Colonic mucosa (tissue), 4 donors: ENCODE measurements at regions not wholly inside any gene's neighbourhood (a gene's known extent, or its start where the extent isn't known, plus 50 kb on each side); places are given as distances from the start of the nearest gene placed in this dataset.

Source experiments
- DNase-seq: peaks from one replicate; pipeline ENCODE4 v3.0.0-alpha.2; 2020
- H3K27ac ChIP-seq: fragments of 200-600 bp; one replicate; pipeline ENCODE4 v1.8.0; 2021
- H3K27me3 ChIP-seq: fragments of 200-600 bp; one replicate; pipeline ENCODE4 v1.8.0; 2021
- H3K36me3 ChIP-seq: fragments of 200-600 bp; one replicate; pipeline ENCODE4 v1.8.0; 2021
- H3K4me1 ChIP-seq: fragments of 200-600 bp; one replicate; pipeline ENCODE4 v1.8.0; 2021; ENCODE audit warnings: mild to moderate bottlenecking
- H3K4me3 ChIP-seq: fragments of 200-600 bp; one replicate; pipeline ENCODE4 v1.8.0; 2021
- H3K9ac ChIP-seq, 2 donors: one replicate each; pipeline ENCODE4 v1.7.0; 2013; ENCODE audit warnings: control low read depth in 2 of 2, low read depth in 2 of 2, low read length in 2 of 2
- H3K9me3 ChIP-seq: fragments of 200-600 bp; one replicate; pipeline ENCODE4 v1.8.0; 2021
- intact Hi-C: fragments of 100-400 bp; cut with DNase I; formaldehyde crosslinking; loops from one replicate; pipeline ENCODE4 v1.14.1; 2022
- TF ChIP-seq, protein P1 (sequence below): fragments of 200-600 bp; IDR thresholded peaks from one replicate; pipeline ENCODE4 v1.8.0; 2022; ENCODE audit warnings: antibody characterized with exemption, mild to moderate bottlenecking
- donor health status: healthy.
- donor health status: DM: no; HTN: no; CAD: no.
- donor health status: DM: no; HTN: no; CAD: no.

DNA sequence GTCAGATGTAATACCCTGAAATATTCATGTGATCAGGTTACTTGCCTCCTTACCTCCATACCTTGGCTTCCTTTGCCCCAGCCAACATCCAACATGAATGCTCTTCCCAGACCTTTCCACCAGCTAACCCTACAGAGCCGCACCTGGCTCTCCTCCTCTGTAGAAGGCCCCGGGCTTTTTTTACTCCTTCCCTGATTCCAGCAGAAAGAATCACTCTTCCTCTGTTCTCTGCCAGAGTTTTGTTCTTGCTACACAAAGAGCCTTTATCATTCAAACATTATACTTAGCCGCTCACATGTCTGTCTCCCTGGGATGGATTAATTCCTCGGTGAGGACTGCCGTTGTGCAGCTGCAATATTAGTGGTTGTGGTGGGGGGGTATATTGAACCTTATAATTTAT, 116.8 kb upstream of the GRAMD1B start:
- H3K27ac ChIP-seq, result no peak overlapping the region
- no peaks in the 10 kb centered on the region for H3K4me1 ChIP-seq

DNA sequence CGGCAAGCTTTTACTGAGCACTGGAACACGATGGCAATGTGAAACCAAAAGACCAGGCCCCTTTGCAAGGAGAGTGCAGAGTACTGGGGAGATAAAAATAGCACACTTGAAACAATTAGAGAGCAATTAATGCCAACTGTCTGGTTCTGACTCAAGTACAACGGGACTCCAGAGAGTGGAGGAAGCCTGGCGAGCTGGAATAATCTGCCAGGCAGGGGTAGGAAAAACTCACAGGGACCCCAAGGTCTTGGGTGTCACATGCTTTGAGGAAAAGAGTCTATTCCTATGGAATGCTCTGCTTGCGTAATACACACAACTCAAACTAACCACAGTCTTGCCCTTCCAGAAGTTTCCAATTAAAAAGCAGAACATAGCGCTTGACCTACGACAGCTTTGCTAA, 113.0 kb upstream of the CLMP start:
- Histone ChIP-seq H3K9ac (no peak overlapping the region), H3K4me1 (no peaks in the 10 kb centered on the region), H3K9me3 (no peaks in the 10 kb centered on the region), H3K27ac (no peak overlapping the region), H3K27me3 (no peaks in the 10 kb centered on the region), H3K4me3 (no peak overlapping the region), H3K36me3 (no peaks in the 10 kb centered on the region)
- no peak for DNase-seq
- TF ChIP-seq, protein P1, sequence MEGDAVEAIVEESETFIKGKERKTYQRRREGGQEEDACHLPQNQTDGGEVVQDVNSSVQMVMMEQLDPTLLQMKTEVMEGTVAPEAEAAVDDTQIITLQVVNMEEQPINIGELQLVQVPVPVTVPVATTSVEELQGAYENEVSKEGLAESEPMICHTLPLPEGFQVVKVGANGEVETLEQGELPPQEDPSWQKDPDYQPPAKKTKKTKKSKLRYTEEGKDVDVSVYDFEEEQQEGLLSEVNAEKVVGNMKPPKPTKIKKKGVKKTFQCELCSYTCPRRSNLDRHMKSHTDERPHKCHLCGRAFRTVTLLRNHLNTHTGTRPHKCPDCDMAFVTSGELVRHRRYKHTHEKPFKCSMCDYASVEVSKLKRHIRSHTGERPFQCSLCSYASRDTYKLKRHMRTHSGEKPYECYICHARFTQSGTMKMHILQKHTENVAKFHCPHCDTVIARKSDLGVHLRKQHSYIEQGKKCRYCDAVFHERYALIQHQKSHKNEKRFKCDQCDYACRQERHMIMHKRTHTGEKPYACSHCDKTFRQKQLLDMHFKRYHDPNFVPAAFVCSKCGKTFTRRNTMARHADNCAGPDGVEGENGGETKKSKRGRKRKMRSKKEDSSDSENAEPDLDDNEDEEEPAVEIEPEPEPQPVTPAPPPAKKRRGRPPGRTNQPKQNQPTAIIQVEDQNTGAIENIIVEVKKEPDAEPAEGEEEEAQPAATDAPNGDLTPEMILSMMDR, result no peak
- intact Hi-C loops, result no loop called here

More for the DNA sequence above, 116.8 kb upstream of the GRAMD1B start:
- no peaks in the 10 kb centered on the region for H3K27me3 ChIP-seq
- TF ChIP-seq, protein P1, result no peak
- intact Hi-C loops, result no loop called here
- H3K4me3 ChIP-seq, result no peak overlapping the region
- H3K9me3 ChIP-seq, result no peaks in the 10 kb centered on the region
- DNase-seq, result no peak
- H3K36me3 ChIP-seq, result no peaks in the 10 kb centered on the region
- H3K9ac ChIP-seq, result no peak overlapping the region

- Histone ChIP-seq H3K9ac (no peak overlapping the region), H3K9me3 (no peaks in the 10 kb centered on the region), H3K4me1 (no peaks in the 10 kb centered on the region), H3K4me3 (no peak overlapping the region), H3K27me3 (no peaks in the 10 kb centered on the region), H3K27ac (no peak overlapping the region), H3K36me3 (no peaks in the 10 kb centered on the region)
- TF ChIP-seq, protein P1, result no peak
- intact Hi-C loops, result no loop called here
- no peak for DNase-seq
Observed at GRCh38 chr11:123307276-123307675, 112.2 kb upstream of the CLMP start.

GRCh38 chr11:123306531-123306930, 111.5 kb upstream of the CLMP start:
- no peaks in the 10 kb centered on the region for H3K36me3 ChIP-seq
- no peaks in the 10 kb centered on the region for H3K4me1 ChIP-seq
- H3K9me3 ChIP-seq, result no peaks in the 10 kb centered on the region
- DNase-seq, result no peak
- no peak overlapping the region for H3K9ac ChIP-seq
- TF ChIP-seq, protein P1, result no peak
- H3K4me3 ChIP-seq, result no peak overlapping the region
- peaks cover 5% of the 10 kb centered on the region for H3K27me3 ChIP-seq
- no peak overlapping the region for H3K27ac ChIP-seq
- intact Hi-C loops, result no loop called here

DNA sequence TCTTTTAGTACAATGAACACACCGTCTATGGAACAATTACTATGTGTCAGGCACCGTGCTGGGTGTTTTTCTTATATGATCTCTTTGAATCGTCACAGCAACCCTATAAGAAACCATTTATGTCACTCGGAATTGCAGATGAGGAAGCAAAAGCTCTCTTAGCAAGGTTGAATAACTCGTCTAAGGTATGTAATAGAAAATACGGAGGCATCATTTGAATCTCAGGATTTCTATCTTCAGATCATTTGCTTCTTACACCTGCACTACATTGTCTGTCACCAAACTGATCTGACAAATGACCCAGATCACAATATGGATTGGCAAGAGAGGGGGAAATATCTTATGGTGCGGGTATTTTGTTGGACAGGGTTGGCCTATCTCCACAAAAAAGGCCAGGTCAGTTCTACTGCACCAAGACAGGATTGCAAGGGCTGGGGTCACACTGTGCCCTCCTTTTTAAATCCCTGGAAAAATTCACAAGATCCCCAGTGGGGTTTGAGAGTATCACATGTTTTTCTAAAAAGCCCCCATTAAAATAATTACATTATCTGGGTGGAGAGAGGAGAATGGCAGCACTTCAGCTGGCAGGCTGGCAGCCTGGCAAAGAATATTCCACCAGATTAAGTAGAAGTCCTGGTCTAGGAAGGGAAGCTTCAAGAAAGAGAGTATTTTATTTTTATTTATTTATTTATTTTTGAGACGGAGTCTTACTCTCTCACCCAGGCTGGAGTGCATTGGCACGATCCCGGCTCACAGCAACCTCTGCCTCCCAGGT, 110.7 kb upstream of the CLMP start:
- TF ChIP-seq, protein P1, result no peak
- Histone ChIP-seq H3K4me3 (no peak overlapping the region), H3K27me3 (peaks cover 6% of the 10 kb centered on the region), H3K4me1 (no peaks in the 10 kb centered on the region), H3K36me3 (no peaks in the 10 kb centered on the region), H3K9me3 (no peaks in the 10 kb centered on the region), H3K27ac (no peak overlapping the region), H3K9ac (no peak overlapping the region)
- intact Hi-C loops, result no loop called here
- DNase-seq, result no peak
